CD4-positive, alpha-beta T cell (primary cell): ENCODE measurements at regions not wholly inside any gene's neighbourhood (a gene's known extent, or its start where the extent isn't known, plus 50 kb on each side); places are given as distances from the start of the nearest gene placed in this dataset.

Source experiments
- ATAC-seq: fragments of 200-7000 bp; cut with Tn5 transposase; one replicate; pipeline ENCODE4 v1.10.0; 2022; ENCODE audit warnings: mild to moderate bottlenecking; ENCODE audit not compliant: poor library complexity
- CTCF ChIA-PET: fragments of 350-600 bp; sonication (Branson Sonifier 250); formaldehyde crosslinking; loops from one replicate; lab custom pipeline; 2021; ENCODE audit warnings: antibody characterized with exemption, inconsistent platforms; lab: Charles Lee
- POLR2A ChIA-PET: fragments of 350-600 bp; sonication (Branson Sonifier 250); formaldehyde crosslinking; loops from one replicate; lab custom pipeline; 2021; ENCODE audit warnings: antibody characterized with exemption, inconsistent platforms; lab: Charles Lee
- DNase-seq, 14 experiments: peaks; one replicate each; pipeline ENCODE4 v3.0.0-alpha.2; 2013 to 2020; ENCODE audit warnings: mixed read lengths in 2 of 14
- H3K27ac ChIP-seq, 2 donors: one replicate each; pipeline versions ENCODE4 v1.5.1 to v1.7.0; 2013; ENCODE audit warnings: low read length in 2 of 2, low read depth in 1 of 2, mild to moderate bottlenecking in 1 of 2
- H3K27me3 ChIP-seq, 2 experiments: 1 replicate in 1 of 2; 2 replicates in 1 of 2; pipeline versions ENCODE4 v1.6.1 to v1.7.0; 2013; ENCODE audit warnings: low read length in 2 of 2, control low read depth in 1 of 2, mild to moderate bottlenecking in 1 of 2, moderate library complexity in 1 of 2; ENCODE audit not compliant: insufficient read depth in 2 of 2, control insufficient read depth in 1 of 2
- H3K36me3 ChIP-seq: one replicate; pipeline ENCODE4 v1.6.1; 2013; ENCODE audit warnings: low read length, control low read depth; ENCODE audit not compliant: insufficient read depth
- H3K4me1 ChIP-seq: one replicate; pipeline ENCODE4 v1.6.1; 2013; ENCODE audit warnings: low read length, control low read depth; ENCODE audit not compliant: insufficient read depth
- H3K4me3 ChIP-seq: one replicate; pipeline ENCODE4 v1.5.1; 2013; ENCODE audit warnings: mild to moderate bottlenecking, low read length, moderate library complexity
- H3K9me3 ChIP-seq, 2 experiments: 1 replicate in 1 of 2; 2 replicates in 1 of 2; pipeline versions ENCODE4 v1.6.1 to v1.7.0; 2013; ENCODE audit warnings: low read length in 2 of 2, mild to moderate bottlenecking in 2 of 2, control low read depth in 1 of 2, moderate library complexity in 1 of 2; ENCODE audit not compliant: control insufficient read depth in 1 of 2, insufficient read depth in 1 of 2
- H3K27ac Mint-ChIP-seq: one replicate; pipeline ENCODE4 v1.8.0; 2020; ENCODE audit warnings: mixed read lengths
- H3K27me3 Mint-ChIP-seq: one replicate; pipeline ENCODE4 v1.8.0; 2021; ENCODE audit warnings: mixed read lengths
- H3K36me3 Mint-ChIP-seq: one replicate; pipeline ENCODE4 v1.8.0; 2021; ENCODE audit warnings: low read depth, mixed read lengths
- H3K4me1 Mint-ChIP-seq: one replicate; pipeline ENCODE4 v1.8.0; 2021; ENCODE audit warnings: low read depth, mixed read lengths
- H3K4me3 Mint-ChIP-seq: one replicate; pipeline ENCODE4 v1.8.0; 2020; ENCODE audit warnings: mild to moderate bottlenecking, mixed read lengths
- H3K9me3 Mint-ChIP-seq: one replicate; pipeline ENCODE4 v1.8.0; 2020; ENCODE audit warnings: mixed read lengths
- CTCF ChIP-seq: fragments of 200-600 bp; IDR thresholded peaks from one replicate; pipeline ENCODE4 v1.8.0; 2022; ENCODE audit warnings: antibody characterized with exemption, mild to moderate bottlenecking
- intact Hi-C, 2 experiments: fragments of 100-400 bp; cut with DNase I in 1 of 2; cut with micrococcal nuclease in 1 of 2; formaldehyde crosslinking; loops; one replicate each; pipeline versions ENCODE4 v1.15.1 to v1.9.0; 2023 to 2025; cut with DNase I, micrococcal nuclease

- Histone ChIP-seq H3K36me3 (no peaks in the 10 kb centered on the region), H3K4me1 (no peaks in the 10 kb centered on the region), H3K4me3 (no peak overlapping the region), H3K27ac (no peak overlapping the region), H3K27me3 (peaks cover 0 to 4% of the 10 kb centered on the region in 2 experiments), H3K9me3 (no peaks in the 10 kb centered on the region)
- H3K27ac Mint-ChIP-seq: no peak overlapping the region
- H3K27me3 Mint-ChIP-seq: peaks cover 20% of the 10 kb centered on the region
- H3K36me3 Mint-ChIP-seq: no peaks in the 10 kb centered on the region
- CTCF ChIA-PET: no interaction called here
- H3K4me3 Mint-ChIP-seq: no peak overlapping the region
- peaks cover 5% of the 10 kb centered on the region for H3K4me1 Mint-ChIP-seq
- TF ChIP-seq CTCF: no peak
- ATAC-seq: no peak
- no peaks in the 10 kb centered on the region for H3K9me3 Mint-ChIP-seq
- no peak for DNase-seq
- POLR2A ChIA-PET: no interaction called here
- intact Hi-C loops: no loop called here
Observed at GRCh38 chr1:230510496-230510895, 84.4 kb upstream of the PGBD5 start.

- CTCF ChIA-PET: no interaction called here
- no peak overlapping the region for H3K27ac Mint-ChIP-seq
- POLR2A ChIA-PET: no interaction called here
- Histone ChIP-seq H3K27me3 (peaks cover 0 to 4% of the 10 kb centered on the region in 2 experiments), H3K4me3 (no peak overlapping the region), H3K36me3 (no peaks in the 10 kb centered on the region), H3K27ac (no peak overlapping the region), H3K4me1 (no peaks in the 10 kb centered on the region), H3K9me3 (no peaks in the 10 kb centered on the region)
- no peaks in the 10 kb centered on the region for H3K36me3 Mint-ChIP-seq
- H3K9me3 Mint-ChIP-seq: no peaks in the 10 kb centered on the region
- H3K4me1 Mint-ChIP-seq: peaks cover 5% of the 10 kb centered on the region
- peaks cover 16% of the 10 kb centered on the region for H3K27me3 Mint-ChIP-seq
- intact Hi-C loops: no loop called here
- ATAC-seq (no peak), DNase-seq (peak in 2 of 14 experiments; percentile 48 to 57)
- no peak for TF ChIP-seq CTCF
- H3K4me3 Mint-ChIP-seq: no peak overlapping the region
Observed at GRCh38 chr1:230509281-230509977, 83.3 kb upstream of the PGBD5 start.

GRCh38 chr1:230507666-230508402 lies 81.7 kb upstream of the PGBD5 start:
- peaks cover 5% of the 10 kb centered on the region for H3K4me1 Mint-ChIP-seq
- DNase-seq (peak in 2 of 14 experiments; percentile 13 to 20), ATAC-seq (no peak)
- ChIA-PET POLR2A (no interaction called here), CTCF (no interaction called here)
- intact Hi-C loops: no loop called here
- H3K4me3 Mint-ChIP-seq: no peak overlapping the region
- H3K4me3 ChIP-seq: no peak overlapping the region
- H3K36me3 ChIP-seq: no peaks in the 10 kb centered on the region
- no peaks in the 10 kb centered on the region for H3K36me3 Mint-ChIP-seq
- H3K27ac ChIP-seq: no peak overlapping the region
- H3K27ac Mint-ChIP-seq: no peak overlapping the region
- no peaks in the 10 kb centered on the region for H3K4me1 ChIP-seq
- H3K27me3 Mint-ChIP-seq: peaks cover 8% of the 10 kb centered on the region
- no peaks in the 10 kb centered on the region for H3K9me3 Mint-ChIP-seq
- TF ChIP-seq CTCF: no peak
- no peaks in the 10 kb centered on the region for H3K9me3 ChIP-seq
- H3K27me3 ChIP-seq: peaks cover 0 to 4% of the 10 kb centered on the region in 2 experiments
